Endothelial cell of umbilical vein (primary cell): ENCODE measurements at regions not wholly inside any gene's neighbourhood (a gene's known extent, or its start where the extent isn't known, plus 50 kb on each side); places are given as distances from the start of the nearest gene placed in this dataset.

Experiments
- BruUV-seq: library from RNA; stranded (reverse); fragments of 400-500 nt; replicated peaks from 2 replicates; lab custom pipeline; 2021; lab: Mats Ljungman, UMichigan
- CTCF ChIA-PET: fragments of 300-600, 350-600 bp; sonication (Branson Sonifier 250); formaldehyde crosslinking; loops from one replicate; lab custom pipeline; 2021; ENCODE audit warnings: antibody characterized with exemption, inconsistent platforms; lab: Charles Lee
- POLR2A ChIA-PET: fragments of 300-600, 350-600 bp; sonication (Branson Sonifier 250); formaldehyde crosslinking; loops from one replicate; lab custom pipeline; 2021; ENCODE audit warnings: antibody characterized with exemption, inconsistent platforms; lab: Charles Lee
- DNase-seq: peaks from one replicate; pipeline ENCODE4 v3.0.0-alpha.2; 2011; ENCODE audit warnings: low read depth, low spot score
- FAIRE-seq: peaks from 2 replicates; lab custom pipeline; 2011; peaks lifted over from hg19 to GRCh38; lab: Jason Lieb, UNC
- H2AFZ ChIP-seq: 2 replicates; pipeline ENCODE4 v1.6.0; 2012; ENCODE audit warnings: low read depth, low read length, control low read depth, inconsistent platforms
- H3K27ac ChIP-seq: 2 replicates; pipeline ENCODE4 v1.5.1; 2011; ENCODE audit warnings: low read depth, mild to moderate bottlenecking, control low read depth, low read length, moderate library complexity; ENCODE audit not compliant: insufficient read depth
- H3K27me3 ChIP-seq, 2 experiments: 2 replicates each; pipeline versions ENCODE4 v1.6.0 to v1.6.1; 2011; ENCODE audit warnings: low read length in 2 of 2, mixed read lengths in 1 of 2; ENCODE audit not compliant: control insufficient read depth in 2 of 2, insufficient read depth in 2 of 2
- H3K36me3 ChIP-seq, 2 experiments: 2 replicates in 1 of 2; 3 replicates in 1 of 2; pipeline ENCODE4 v1.5.1; 2011; ENCODE audit warnings: low read length in 2 of 2, mild to moderate bottlenecking in 1 of 2, moderate library complexity in 1 of 2; ENCODE audit not compliant: control insufficient read depth in 2 of 2, insufficient read depth in 2 of 2; ENCODE audit errors: extremely low read depth in 1 of 2
- H3K4me1 ChIP-seq: 3 replicates; pipeline ENCODE4 v1.5.1; 2011; ENCODE audit warnings: mild to moderate bottlenecking, low read length; ENCODE audit not compliant: control insufficient read depth, insufficient read depth; ENCODE audit errors: extremely low read depth
- H3K4me2 ChIP-seq: 2 replicates; pipeline ENCODE4 v1.6.1; 2011; ENCODE audit warnings: low read length, control low read depth, mixed read lengths; ENCODE audit not compliant: insufficient read depth
- H3K4me3 ChIP-seq, 3 experiments: fragments of 200-600 bp in 1 of 3; sonication (generic), shearing (Covaris generic) in 1 of 3; replicated peaks in 1 of 3; 2 replicates each; pipeline ENCODE4 v1.5.1; 2011 to 2016; ENCODE audit warnings: control low read depth in 3 of 3, low read length in 3 of 3, mild to moderate bottlenecking in 2 of 3, inconsistent platforms in 1 of 3, low read depth in 1 of 3, moderate library complexity in 1 of 3; ENCODE audit not compliant: insufficient read depth in 1 of 3
- H3K79me2 ChIP-seq: 2 replicates; pipeline ENCODE4 v1.6.0; 2012; ENCODE audit warnings: low read length, inconsistent platforms; ENCODE audit not compliant: control insufficient read depth, insufficient read depth
- H3K9ac ChIP-seq: replicated peaks from 2 replicates; pipeline ENCODE3; 2011; ENCODE audit warnings: low read length, control low read depth; ENCODE audit not compliant: insufficient read depth; ENCODE audit errors: extremely low read depth
- H3K9me1 ChIP-seq: replicated peaks from 3 replicates; pipeline ENCODE4 v1.6.0; 2011; ENCODE audit warnings: mild to moderate bottlenecking, low read length; ENCODE audit not compliant: control insufficient read depth, insufficient read depth; ENCODE audit errors: extremely low read depth
- H3K9me3 ChIP-seq: replicated peaks from 2 replicates; pipeline ENCODE4 v1.5.1; 2012; ENCODE audit warnings: low read length, inconsistent platforms; ENCODE audit not compliant: control insufficient read depth, insufficient read depth
- H4K20me1 ChIP-seq: replicated peaks from 2 replicates; pipeline ENCODE3; 2011; ENCODE audit warnings: mild to moderate bottlenecking, low read length; ENCODE audit not compliant: control insufficient read depth, insufficient read depth; ENCODE audit errors: extremely low read depth
- EZH2 ChIP-seq: IDR thresholded peaks from 2 replicates; pipeline ENCODE4 v1.6.1; 2012; ENCODE audit warnings: borderline replicate concordance, low read depth, mild to moderate bottlenecking, moderate library complexity, low read length, inconsistent platforms; ENCODE audit not compliant: severe bottlenecking
- FOS ChIP-seq: IDR thresholded peaks from 2 replicates; pipeline ENCODE4 v1.6.1; 2011; ENCODE audit warnings: mild to moderate bottlenecking, low read length, moderate library complexity, borderline replicate concordance; ENCODE audit not compliant: insufficient read depth
- GATA2 ChIP-seq: IDR thresholded peaks from 2 replicates; pipeline ENCODE4 v1.7.0; 2011; ENCODE audit warnings: low read depth, mild to moderate bottlenecking, moderate library complexity, mixed read lengths, low read length; ENCODE audit not compliant: insufficient read length, insufficient read depth
- JUN ChIP-seq: IDR thresholded peaks from 2 replicates; pipeline ENCODE4 v1.6.1; 2011; ENCODE audit warnings: borderline replicate concordance, low read depth; ENCODE audit not compliant: insufficient read length, insufficient read depth
- MYC ChIP-seq: IDR thresholded peaks from one replicate; pipeline ENCODE4 v1.6.1; 2011; ENCODE audit warnings: mild to moderate bottlenecking, low read depth, low read length
- POLR2A ChIP-seq: IDR thresholded peaks from 2 replicates; pipeline ENCODE4 v1.6.1; 2012; ENCODE audit warnings: low read depth, mild to moderate bottlenecking, control low read depth, low read length
- POLR2AphosphoS5 ChIP-seq: IDR thresholded peaks from 2 replicates; pipeline ENCODE4 v1.6.1; 2012; ENCODE audit warnings: low read depth, mild to moderate bottlenecking, control low read depth, low read length, moderate library complexity; ENCODE audit not compliant: insufficient read depth
- dilution Hi-C: fragments of 300-500 bp; cut with MboI; formaldehyde crosslinking; loops from one replicate; pipeline ENCODE4 v1.15.0; 2019; ENCODE audit warnings: low sequenced_read_pairs; ENCODE audit not compliant: extremely low pct_ligation_motif_present
- intact Hi-C: fragments of 100-400 bp; cut with micrococcal nuclease; formaldehyde crosslinking; loops from one replicate; pipeline ENCODE4 v1.10.0; 2022
- TF ChIP-seq, protein P1 (sequence below): IDR thresholded peaks from 2 replicates; pipeline ENCODE4 v1.6.1; 2011; ENCODE audit not compliant: insufficient read depth, insufficient read length
- TF ChIP-seq, protein P2 (sequence below), 2 donors: IDR thresholded peaks; 1 replicate in 1 of 2; 2 replicates in 1 of 2; pipeline ENCODE4 v1.5.1; 2011; ENCODE audit warnings: low read length in 2 of 2, mild to moderate bottlenecking in 2 of 2, moderate library complexity in 2 of 2, control low read depth in 1 of 2, inconsistent platforms in 1 of 2, low read depth in 1 of 2; ENCODE audit not compliant: insufficient read depth in 1 of 2; ENCODE audit errors: extremely low read depth in 1 of 2

DNA sequence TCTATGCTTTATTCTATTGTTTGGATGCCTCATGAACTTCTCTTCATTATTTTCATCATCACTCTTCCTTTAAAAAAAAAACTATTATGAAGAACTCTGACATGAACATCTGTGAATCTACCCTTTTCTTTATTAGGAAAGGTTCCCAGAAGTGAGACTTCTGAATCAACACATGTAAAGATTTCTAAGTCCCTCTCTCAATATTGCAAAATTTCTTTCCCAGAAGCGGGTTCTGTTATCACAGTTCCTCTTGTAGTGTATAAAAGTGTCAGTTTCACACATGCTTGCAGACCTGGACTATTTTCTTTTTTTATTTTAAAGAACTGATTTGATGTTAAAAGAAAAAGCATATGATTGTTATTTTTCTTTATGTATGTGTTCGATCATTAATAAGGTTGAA is 330.8 kb upstream of the KLF3 start:
- Histone ChIP-seq H3K36me3 (no peaks in the 10 kb centered on the region), H3K9me1 (no peaks in the 10 kb centered on the region), H3K9ac (no peak overlapping the region), H3K27me3 (peaks cover 2 to 20% of the 10 kb centered on the region in 2 experiments), H3K4me3 (no peak overlapping the region), H4K20me1 (no peaks in the 10 kb centered on the region), H3K27ac (no peak overlapping the region), H3K4me2 (no peak overlapping the region), H3K79me2 (no peaks in the 10 kb centered on the region), H2AFZ (no peak overlapping the region), H3K9me3 (no peaks in the 10 kb centered on the region), H3K4me1 (no peaks in the 10 kb centered on the region)
- BruUV-seq = no TSS peak
- intact Hi-C loops (no loop called here), dilution Hi-C loops (no loop called here)
- ChIA-PET CTCF (no interaction called here), POLR2A (no interaction called here)
- no peak for DNase-seq
- no peak for FAIRE-seq
- TF ChIP-seq JUN (no peak), EZH2 (no peak), FOS (no peak), MYC (no peak), GATA2 (no peak), POLR2AphosphoS5 (no peak), POLR2A (no peak)
- TF ChIP-seq, protein P1, sequence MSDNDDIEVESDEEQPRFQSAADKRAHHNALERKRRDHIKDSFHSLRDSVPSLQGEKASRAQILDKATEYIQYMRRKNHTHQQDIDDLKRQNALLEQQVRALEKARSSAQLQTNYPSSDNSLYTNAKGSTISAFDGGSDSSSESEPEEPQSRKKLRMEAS = no peak
- TF ChIP-seq, protein P2, sequence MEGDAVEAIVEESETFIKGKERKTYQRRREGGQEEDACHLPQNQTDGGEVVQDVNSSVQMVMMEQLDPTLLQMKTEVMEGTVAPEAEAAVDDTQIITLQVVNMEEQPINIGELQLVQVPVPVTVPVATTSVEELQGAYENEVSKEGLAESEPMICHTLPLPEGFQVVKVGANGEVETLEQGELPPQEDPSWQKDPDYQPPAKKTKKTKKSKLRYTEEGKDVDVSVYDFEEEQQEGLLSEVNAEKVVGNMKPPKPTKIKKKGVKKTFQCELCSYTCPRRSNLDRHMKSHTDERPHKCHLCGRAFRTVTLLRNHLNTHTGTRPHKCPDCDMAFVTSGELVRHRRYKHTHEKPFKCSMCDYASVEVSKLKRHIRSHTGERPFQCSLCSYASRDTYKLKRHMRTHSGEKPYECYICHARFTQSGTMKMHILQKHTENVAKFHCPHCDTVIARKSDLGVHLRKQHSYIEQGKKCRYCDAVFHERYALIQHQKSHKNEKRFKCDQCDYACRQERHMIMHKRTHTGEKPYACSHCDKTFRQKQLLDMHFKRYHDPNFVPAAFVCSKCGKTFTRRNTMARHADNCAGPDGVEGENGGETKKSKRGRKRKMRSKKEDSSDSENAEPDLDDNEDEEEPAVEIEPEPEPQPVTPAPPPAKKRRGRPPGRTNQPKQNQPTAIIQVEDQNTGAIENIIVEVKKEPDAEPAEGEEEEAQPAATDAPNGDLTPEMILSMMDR (IDR thresholded peaks at IDR 0.05; ENCODE audit: extremely low read depth in 1 of 2, insufficient read depth in 1 of 2, low read depth in 1 of 2, low read length in 2 of 2) = no peak
